ENCODE measurements at regions not wholly inside any gene's neighbourhood (a gene's known extent, or its start where the extent isn't known, plus 50 kb on each side); places are given as distances from the start of the nearest gene placed in this dataset.

DNA sequence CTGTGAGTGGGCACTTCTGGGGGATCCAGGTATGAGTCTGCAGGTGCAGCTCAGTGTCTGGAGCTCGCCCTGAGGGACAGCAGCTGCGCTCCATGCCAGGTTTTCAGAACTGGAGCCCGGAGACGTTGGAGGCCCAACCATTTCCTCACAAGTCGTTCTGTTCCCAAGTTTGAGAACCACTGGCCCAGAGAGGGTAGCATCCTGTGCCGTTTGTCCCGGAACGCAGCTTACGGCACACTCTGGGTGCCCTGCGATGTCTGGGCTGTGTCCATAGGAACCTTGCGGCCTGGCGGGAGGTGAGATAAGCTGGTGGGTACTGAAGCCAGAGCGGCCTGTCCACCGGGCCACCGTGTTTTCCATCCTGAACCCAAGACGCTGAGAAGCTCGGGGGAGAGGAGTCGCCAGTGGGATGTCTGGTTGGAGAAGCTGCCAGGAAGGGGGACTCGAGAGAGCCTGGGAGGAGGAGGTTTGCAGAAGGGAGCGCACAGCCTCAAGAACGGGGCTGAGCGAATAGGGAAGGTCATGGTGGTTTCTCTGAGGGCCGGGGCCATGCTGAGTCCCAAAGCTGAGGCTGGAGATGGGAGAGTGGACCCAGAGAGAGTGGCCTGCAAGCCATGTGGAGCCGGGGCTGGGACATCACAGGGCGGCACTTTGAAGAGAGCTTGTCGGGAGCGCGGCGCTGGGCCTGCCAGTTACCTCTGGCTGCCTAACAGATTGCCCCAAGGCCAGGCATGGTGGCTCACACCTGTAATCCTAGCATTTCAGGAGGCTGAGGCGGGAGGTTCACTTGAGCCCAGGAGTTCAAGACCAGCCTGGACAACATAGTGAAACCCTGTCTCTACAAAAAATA is 211.0 kb upstream of the GSE1 start:
- Histone ChIP-seq H3K36me3 (no peaks in the 10 kb centered on the region), H3K27ac (no peak overlapping the region), H3K4me1 (peaks cover 0 to 15% (median 7%) of the 10 kb centered on the region in 12 donors), H3K4me3 (no peak overlapping the region), H3K27me3 (no peaks in the 10 kb centered on the region), H3K9me3 (no peaks in the 10 kb centered on the region)
- intact Hi-C loops (cut with DNase I): no loop called here
- peak in 3 of 5 donors; percentile 15 to 49 (median 16) for DNase-seq
- TF ChIP-seq, protein P1, sequence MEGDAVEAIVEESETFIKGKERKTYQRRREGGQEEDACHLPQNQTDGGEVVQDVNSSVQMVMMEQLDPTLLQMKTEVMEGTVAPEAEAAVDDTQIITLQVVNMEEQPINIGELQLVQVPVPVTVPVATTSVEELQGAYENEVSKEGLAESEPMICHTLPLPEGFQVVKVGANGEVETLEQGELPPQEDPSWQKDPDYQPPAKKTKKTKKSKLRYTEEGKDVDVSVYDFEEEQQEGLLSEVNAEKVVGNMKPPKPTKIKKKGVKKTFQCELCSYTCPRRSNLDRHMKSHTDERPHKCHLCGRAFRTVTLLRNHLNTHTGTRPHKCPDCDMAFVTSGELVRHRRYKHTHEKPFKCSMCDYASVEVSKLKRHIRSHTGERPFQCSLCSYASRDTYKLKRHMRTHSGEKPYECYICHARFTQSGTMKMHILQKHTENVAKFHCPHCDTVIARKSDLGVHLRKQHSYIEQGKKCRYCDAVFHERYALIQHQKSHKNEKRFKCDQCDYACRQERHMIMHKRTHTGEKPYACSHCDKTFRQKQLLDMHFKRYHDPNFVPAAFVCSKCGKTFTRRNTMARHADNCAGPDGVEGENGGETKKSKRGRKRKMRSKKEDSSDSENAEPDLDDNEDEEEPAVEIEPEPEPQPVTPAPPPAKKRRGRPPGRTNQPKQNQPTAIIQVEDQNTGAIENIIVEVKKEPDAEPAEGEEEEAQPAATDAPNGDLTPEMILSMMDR (IDR thresholded peaks at IDR 0.05): no peak
- no peak for TF ChIP-seq POLR2A (IDR thresholded peaks at IDR 0.05)
- WGBS, 4 donors: 92 to 95% (median 94%) methylated on average over 29 to 30 of the region's 30 CpGs
- no peak for ATAC-seq

DNA sequence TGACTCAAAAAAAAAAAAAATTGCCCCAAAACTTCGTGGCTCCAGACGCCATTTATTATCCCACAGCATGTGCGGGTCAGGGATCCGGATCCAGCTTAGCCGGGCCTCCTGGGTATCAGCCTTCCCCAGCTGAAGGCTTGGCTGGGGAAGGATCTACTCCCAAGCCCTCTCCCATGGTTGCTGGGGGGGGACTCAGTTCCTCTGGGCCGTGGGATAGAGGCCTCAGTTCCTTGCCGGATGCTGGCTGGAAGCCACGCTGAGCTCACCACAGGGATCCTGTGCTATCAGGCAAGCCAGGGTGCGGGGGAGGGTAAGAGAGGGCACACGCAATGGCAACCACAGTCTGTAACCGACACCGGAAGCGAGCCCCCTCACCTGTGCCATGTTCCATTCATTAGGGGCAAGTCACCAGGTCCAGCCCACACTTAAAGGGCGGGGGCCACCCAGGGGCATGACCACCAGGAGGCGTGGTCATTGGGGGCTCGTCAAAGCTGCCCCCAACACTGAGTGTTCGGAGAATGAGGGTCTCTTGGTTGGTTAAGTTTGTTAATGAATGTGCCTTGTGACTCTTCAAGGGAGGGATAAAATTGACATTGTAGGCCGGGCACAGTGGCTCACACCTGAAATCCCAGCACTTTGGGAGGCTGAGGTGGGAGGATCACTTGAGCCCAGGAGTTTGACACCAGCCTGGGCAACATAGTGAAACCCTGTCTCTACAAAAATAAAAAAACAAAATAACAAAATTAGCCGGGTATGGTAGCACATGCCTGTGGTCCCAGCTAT is 210.0 kb upstream of the GSE1 start:
- Histone ChIP-seq H3K9me3 (no peaks in the 10 kb centered on the region), H3K27me3 (no peaks in the 10 kb centered on the region), H3K4me3 (no peak overlapping the region), H3K36me3 (no peaks in the 10 kb centered on the region), H3K27ac (no peak overlapping the region), H3K4me1 (peaks cover 0 to 15% (median 7%) of the 10 kb centered on the region in 12 donors)
- intact Hi-C loops (cut with DNase I): no loop called here
- WGBS, 4 donors: 47 to 56% (median 53%) methylated on average over 15 to 19 of the region's 19 CpGs
- ATAC-seq: peak; percentile 61 to 94 (median 74)
- TF ChIP-seq, protein P1 (IDR thresholded peaks at IDR 0.05): no peak
- no peak for TF ChIP-seq POLR2A (IDR thresholded peaks at IDR 0.05)
- peak; percentile 71 to 78 (median 75) for DNase-seq

DNA sequence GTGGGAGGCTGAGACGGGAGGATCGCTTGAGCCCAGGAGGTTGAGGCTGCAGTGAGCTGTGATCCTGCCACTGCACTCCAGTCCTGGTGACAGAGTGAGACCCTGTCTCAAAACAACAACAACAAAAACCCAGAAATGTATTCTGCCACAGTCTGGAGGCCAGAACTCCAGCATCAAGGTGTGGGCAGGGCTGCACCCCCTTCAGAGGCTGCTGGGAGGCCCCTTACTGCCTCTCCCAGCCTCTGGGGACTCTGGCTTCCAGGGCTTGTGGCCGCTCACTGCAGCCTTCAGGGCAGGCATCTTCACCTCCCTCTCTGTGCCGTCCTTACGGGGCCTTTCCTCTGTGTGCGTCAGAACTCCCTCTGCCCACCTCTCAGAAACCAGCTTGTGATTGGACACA is 209.4 kb upstream of the GSE1 start:
- DNase-seq (peak in 1 of 5 donors; percentile 2), ATAC-seq (no peak)
- no peaks in the 10 kb centered on the region for H3K27me3 ChIP-seq
- no peaks in the 10 kb centered on the region for H3K36me3 ChIP-seq
- TF ChIP-seq, protein P1 (IDR thresholded peaks at IDR 0.05): no peak
- TF ChIP-seq POLR2A (IDR thresholded peaks at IDR 0.05): no peak
- WGBS, 4 donors: 88 to 93% (median 91%) methylated on average over 6 of the region's 6 CpGs
- peaks cover 0 to 15% (median 7%) of the 10 kb centered on the region in 12 donors for H3K4me1 ChIP-seq
- no peak overlapping the region for H3K27ac ChIP-seq
- intact Hi-C loops (cut with DNase I): no loop called here
- H3K9me3 ChIP-seq: no peaks in the 10 kb centered on the region
- no peak overlapping the region for H3K4me3 ChIP-seq

Measured in heart left ventricle (tissue), 16 donors.